NCI-H2196 treated with DMSO at 0.1 percent for 48 hours (cell line): ENCODE measurements at regions not wholly inside any gene's neighbourhood (a gene's known extent, or its start where the extent isn't known, plus 50 kb on each side); places are given as distances from the start of the nearest gene placed in this dataset.
"Not testable (repeated sequence)": the region's sequence is repeated elsewhere in the genome, so short reads cannot be mapped to it uniquely, and the experiment has no call there.

ENCODE experiments used
- DNase-seq: peaks from one replicate; lab custom pipeline; 2025; ENCODE audit not compliant: unreplicated experiment; lab: John Stamatoyannopoulos, UW

DNA sequence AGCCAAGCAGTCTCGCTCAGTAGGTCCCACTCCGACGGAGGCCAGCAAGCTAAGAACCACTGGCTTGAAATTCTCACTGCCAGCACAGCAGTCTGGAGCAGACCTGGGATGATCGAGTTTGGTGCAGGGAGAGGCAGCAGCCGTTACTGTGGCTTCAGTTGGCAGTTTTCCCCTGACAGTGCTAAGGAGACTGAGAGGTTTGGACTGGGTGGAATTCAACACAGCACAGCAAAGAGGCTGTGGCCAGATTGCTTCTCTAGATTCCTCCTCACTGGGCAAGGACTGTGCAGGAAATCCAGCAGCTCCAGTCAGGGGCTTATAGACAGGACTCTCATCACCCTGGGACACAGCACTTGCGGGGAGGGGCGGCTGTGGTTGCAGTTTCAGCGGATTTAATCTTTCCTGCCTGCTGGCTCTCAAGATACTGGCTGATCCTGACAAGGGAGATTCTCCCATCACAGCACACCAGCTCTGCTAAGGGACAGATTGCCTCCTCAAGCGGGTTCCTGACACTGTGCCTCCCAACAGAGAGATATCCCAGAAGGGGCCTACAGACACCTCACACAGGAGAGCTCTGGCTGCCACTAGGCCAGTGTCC lies 122.1 kb downstream of the YIPF5 start:
- DNase-seq, result no peak

DNA sequence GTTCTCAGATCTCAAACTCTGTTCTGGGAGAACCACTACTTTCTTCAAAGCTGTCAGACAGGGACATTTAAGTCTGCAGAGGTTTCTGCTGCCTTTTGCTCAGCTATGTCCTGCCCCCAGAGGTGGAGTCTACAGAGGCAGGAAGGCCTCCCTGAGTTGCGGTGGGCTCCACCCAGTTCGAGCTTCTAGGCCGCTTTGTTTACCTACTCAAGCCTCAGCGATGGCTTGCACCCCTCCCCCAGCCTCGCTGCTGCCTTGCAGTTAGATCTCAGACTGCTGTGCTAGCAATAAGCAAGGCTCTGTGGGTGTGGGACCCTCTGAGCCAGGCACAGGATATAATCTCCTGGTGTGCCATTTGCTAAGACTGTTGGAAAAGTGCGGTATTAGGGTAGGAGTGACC lies 115.1 kb downstream of the YIPF5 start:
- DNase-seq, result not testable (repeated sequence)

DNA sequence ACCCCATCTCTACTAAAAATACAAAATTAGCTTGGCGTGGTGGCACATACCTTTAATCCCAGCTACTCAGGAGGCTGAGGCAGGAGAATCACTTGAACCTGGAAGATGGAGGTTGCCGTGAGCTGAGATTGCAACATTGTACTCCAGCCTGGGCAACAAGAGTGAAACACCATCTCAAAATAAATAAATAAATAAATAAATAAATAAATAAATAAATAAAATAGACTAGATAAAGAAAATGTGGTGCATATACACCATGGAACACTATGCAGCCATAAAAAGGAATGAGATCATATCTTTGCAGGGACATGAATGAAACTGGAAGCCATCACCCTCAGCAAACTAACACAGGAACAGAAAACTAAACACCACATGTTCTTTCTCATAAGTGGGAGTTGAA lies 110.4 kb downstream of the YIPF5 start:
- DNase-seq, result not testable (repeated sequence)

DNA sequence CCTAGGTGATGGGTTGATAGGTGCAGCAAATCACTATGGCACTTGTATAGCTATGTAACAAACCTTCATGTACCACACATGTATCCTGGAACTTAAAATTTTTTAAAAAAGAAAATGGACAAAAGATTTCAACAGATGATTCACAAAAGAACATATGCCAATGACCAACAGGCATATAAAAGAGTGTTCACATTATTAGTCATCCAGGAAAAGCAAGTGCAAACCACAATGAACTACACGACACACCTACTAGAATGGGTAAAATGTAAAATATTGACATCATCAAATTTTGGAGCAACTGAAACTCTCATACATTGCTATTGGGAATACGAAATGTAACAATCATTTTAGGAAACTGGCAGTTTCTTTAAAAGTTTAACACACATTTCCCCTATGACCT lies 109.9 kb downstream of the YIPF5 start:
- DNase-seq, result no peak

DNA sequence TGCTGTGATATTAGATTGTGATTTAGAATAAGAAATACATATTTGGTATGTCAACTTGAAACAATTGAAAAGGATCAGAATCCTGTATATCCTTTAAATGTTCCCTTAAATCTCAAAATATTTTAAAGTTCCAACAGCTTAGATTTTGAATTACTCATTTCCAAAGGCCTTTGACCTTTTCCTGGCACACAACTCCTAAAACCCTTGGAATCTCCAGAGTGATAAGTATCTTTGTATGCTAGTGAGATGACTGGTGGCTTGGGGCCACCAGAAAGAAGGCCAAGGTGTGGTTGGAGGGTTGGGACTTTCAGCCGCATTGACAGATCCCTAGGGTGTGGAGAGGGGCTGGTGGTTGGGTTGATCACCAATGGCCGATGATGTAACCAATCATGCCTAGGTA lies 104.7 kb downstream of the YIPF5 start:
- no peak for DNase-seq

DNA sequence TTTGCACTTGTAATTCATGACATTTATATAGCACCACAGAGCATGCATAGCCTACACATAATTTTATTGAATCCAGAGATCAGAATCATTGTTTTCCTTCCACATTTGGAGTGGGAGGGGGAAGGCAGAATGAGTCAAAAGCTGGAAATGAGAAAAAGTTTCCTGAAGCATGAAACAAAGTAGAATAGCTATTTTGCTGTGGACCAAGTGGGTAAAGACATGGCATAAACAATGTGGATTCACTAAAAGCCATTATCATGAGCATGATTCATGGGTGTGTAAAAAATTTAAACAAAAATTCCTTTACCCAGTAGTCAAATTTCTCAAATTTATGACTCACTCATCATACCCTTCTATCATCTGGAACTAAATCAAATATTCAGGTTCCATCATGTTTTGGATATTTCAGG lies 97.9 kb downstream of the YIPF5 start:
- DNase-seq, result no peak

DNA sequence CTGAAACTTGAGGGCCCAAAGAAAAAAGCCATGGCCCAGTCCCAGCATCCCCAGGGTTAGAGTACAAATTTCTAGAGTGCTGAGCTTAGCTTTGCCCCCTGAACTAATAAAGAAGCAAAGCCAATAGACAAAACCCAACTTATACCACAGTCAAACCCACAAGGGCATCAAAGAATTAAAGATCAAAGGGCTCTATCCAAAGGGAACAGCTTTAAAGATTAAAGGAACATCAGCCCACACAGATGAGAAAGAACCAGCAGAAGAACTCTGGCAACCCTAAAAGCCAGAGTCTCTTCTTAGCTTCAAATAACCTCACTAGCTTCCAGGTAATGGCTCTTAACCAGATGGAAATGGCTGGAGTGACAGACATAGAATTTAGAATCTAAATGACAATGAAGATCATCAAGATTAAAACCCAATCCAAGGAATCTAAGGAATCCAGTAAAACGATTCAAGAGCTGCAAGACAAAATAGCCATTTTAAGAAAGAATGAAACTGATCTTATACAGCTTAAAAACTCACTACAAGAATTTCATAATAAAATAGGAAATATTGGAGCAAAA lies 93.9 kb downstream of the YIPF5 start:
- no peak for DNase-seq

DNA sequence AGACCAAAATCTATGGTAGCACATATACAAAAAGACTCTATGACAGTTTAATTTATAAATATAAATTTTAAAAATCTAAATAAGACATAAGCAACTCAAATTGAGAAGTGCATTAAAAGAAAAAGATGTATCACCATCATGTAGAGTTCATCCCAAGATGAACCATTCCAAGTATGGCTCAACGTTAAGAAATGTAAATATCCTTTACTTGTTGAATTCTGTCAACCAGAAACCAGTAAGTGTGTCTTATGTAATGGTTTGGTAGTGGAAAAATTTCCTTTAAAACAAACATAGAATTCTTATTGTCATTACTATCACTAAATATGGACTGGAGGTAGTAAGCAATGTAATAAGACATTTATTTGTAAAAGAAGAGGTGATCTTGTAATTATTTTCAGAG lies 87.3 kb downstream of the YIPF5 start:
- no peak for DNase-seq

DNA sequence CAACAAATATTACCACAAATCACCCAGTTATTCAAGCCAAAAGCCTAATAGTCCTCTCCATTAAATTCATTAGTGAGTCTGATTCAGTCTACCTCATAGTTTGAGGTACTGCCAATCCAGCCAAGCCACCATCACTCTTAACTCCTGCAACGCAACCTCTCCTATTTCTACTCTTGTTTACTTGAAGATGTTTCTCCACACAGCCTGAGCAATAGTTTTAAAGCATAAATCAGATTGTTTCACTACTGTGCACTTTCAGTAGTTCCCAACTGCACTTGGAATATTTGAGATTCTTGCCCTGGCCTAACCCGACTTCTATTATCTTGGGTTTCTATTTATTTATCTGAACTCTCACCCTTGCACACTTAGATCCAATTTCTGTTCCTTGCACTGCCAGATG lies 85.5 kb downstream of the YIPF5 start:
- DNase-seq, result no peak

DNA sequence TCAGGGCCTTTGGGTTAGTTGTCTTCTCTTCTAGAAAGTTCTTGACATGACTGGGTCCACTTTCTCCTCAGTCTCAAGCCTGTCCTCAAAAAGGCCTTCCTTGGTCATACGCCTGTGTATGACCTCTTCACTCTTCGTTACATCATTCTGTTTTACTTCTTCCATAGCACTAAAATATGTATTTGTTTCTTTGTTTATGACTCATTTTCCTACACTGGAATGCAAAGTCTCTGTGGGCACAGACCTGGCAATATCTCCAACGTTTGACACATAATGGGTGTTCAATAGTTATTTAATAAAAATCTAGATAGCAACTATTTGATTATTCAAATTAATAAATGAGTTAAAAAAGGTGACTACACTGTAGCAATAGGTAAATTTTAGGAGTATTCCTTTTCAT lies 85.1 kb downstream of the YIPF5 start:
- DNase-seq, result no peak

DNA sequence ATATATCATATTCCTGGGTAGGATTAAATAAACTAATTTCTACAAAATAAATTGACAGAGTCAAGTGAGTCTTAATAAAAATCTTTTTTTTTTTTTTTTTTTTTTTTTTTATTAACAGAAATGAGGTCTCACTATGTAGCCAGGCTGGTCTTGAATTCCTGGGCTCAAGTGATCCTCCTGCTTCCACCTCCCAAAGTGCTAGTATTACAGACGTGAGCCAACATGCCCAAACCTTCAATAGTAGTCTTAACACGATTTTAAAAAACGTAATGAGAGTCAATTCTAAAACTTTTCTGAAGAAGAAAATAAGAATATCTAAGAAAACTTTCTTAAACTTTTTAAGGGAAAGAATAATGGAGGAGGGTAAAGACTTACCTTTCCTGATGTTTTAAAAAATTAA lies 84.2 kb downstream of the YIPF5 start:
- no peak for DNase-seq

DNA sequence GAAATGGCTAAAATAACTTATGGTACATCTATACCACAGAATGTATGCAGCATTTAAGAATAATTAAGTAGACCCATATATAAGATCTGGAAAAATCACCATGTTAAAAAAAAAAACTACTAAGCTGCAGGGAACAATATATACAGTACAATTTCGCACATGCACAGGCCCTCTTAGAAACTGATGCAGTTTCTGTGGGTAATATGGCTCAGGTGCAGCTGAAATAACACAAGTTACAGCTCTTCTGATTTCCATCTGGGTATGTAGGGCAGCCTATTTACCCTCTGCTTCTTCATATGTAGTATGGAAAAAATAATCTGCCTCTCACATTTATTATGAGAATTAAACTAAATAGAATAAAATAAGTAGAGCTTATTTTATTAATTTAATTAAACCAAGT lies 82.9 kb downstream of the YIPF5 start:
- DNase-seq, result no peak

DNA sequence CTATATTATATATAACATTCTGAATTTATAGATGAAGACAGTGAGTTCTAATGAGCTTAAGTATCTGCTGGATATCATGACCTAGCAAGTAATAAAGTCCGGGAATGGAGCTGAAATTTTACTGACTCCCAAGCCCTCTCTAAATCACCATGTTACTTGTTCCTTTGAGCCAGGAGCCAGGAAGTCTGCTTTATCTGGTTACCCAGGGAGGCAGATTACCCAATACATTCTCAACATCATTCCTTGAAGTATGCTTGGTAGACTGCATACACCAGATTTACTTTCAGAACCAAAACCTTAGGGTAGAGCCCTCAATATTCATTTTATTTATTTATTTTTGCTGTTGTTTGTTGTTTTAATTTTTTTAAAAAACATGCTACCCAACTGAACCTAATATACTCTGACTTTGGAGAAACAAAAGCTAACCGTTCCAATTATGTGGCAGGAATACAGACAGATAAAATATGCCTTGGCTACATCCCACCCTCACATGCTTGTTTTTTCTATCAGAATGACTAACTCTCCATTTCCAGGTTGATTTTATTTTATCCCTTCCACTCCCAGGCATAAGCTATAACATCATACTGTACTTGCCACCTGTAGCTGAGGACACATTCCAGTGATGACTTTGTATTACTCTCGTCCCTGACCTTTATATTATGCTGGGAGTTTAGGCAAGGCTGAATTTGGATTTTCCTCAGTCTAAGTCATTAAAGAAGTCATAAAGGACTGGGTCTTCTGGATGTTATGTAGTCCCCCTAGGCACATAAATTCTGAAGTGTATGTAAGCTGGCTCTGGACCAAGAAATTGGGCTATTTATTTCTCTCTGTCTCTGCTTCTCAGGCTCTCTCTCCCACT lies 82.0 kb downstream of the YIPF5 start:
- no peak for DNase-seq

DNA sequence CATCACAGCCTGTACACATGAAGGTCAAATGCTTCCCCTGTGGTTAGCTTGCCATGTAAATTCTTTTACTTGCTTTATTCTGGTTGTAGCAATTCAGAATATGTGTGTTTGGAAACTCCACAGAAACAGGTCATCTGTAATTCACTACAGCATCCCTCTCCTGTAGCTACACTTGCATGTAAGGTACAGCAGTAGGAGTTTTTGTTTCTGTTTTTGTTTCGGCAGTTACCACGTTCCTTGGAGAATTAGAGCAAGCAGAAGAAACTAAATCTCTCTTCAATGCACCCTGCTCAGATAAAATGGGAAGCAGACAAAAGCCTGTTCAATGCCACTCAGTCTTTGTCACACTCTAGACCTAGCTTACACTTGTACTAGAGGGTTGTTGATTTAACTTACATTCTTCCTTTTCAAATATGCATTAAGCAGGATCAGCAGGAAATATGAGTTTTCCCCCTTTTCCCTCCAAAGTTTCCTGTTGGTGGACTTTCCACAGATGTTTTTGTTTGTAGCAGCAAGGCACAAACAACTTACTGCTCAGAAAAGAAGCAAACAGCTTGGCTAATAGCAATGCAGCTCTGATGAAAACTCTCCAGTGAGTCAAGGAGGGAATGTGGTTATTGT lies 80.9 kb downstream of the YIPF5 start:
- DNase-seq, result no peak

DNA sequence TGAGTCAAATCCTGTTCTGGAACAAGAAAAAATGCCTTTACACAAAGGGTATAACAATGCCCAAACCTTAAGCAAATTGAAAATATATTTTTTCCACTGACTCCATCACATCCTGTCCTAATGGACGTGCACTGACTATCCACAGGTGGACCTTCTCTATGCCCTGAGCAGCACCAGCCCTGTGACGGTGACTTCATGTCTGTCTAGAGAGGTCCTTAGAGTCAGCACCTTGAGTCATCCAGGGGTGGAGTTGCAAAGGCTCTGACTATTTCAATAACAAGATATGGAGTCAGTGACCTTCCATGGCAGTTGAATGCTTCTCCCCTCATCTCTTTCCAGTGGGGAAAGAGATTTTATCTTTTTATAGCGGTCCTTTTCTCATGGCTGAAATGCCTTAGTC lies 78.0 kb downstream of the YIPF5 start:
- no peak for DNase-seq

DNA sequence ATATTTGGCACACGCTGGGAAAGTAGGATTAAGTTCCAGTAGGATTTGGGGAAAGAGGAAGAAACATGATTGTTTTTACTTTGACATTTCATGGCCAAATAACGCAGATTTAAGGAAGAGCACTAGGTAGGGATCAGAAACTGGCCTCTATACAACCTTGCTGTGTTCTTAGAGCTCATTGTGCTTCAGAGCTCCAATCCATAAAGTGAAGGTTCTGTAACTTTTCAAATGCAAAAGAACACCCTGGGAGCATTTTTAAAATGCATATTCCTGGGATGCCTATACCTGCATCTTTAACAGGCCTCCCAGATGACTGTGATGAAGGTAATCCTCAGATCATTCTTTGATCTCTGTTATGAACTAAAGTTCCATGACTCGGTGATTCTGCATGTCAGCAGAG lies 77.1 kb downstream of the YIPF5 start:
- DNase-seq, result no peak

DNA sequence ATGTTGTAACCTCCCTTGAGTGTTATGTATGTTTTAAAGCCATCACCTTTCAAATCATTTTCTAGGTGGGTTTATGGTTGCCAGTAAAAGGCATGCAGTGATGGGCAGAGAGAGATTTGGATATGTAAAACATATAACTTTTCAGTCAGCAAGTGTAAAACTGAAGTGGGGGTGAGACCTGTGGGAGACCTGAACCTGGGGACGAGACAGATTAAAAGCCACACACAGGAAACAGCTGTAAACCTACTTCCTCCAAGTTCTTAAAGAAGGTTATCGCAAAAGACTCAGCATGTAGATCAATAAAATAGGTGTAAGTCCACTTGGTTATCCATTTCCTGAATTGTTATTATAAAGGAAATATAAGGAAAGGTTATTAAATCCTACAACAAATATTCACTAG lies 76.6 kb downstream of the YIPF5 start:
- no peak for DNase-seq

DNA sequence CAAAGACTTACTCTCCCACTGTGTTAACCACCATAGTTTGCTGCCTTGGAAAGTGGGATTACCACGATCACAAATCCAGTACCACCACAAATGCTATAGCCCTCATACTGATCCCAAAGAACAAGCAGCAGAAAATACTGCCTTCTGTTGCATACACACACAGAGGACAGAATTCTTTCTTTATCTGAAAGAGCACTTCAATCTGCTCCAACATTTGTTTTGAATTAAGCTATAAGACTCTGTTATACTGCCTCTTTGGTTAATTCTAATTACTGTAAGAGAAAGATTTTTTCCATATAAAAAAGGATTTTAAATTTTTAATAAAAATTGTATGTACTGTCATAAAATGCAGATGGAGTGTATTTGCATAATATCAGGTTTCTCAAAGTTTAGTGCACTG lies 69.8 kb downstream of the YIPF5 start:
- DNase-seq, result no peak

DNA sequence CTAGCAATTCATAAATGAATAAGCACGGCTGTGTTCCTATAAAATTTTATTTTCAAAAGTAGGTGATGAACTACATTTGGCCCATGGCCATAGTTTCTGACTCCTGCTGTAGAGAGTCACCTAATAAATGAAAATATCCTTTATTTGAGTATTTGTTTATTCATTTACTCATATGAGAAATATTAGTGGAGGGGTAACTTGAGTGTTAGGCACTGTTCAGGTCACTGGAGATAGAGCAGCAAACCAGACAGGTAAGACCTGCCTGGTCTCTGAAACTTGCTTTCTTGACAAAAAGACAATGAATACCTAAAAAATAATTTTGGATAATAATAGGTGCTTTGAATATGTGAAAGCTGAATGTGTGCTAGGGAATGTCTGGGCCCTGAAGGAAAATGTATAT lies 68.8 kb downstream of the YIPF5 start:
- no peak for DNase-seq

DNA sequence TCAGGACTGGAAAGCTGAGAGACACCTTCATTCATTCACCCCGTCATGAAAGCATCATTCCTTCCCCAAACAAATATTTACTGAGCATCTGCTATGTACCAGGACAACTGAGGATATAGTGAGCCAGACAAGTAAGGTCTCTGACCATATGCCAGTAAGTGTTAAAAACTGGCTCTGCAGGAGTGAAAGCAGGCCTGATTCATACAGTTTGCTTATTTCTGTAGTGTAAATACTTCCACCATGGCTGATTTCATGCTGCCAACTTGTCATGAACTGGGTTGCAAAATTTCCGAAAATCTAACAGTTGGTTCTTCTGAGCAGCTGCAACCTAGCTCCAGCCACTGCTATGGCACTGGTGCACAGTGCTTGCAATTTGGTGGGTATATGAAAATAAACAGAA lies 68.1 kb downstream of the YIPF5 start:
- DNase-seq, result no peak

DNA sequence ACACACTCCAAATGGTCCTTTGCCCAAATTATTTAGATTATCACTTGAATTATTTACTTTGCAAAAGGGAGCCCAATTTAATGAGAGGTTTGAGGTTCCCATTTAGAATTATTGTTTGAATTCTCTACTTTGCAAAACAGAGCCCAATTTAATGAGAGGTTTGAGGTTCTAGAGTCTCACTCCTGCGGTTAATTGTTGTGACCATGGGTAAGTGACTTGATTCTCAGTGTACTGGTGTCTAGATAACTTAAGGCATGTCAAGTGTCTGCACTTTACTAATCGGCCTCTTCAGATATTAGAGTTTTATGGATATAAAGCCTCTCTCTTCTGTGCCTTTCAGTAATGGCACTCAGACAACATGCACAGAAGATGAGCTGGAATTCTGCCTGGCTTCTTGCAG lies 67.5 kb downstream of the YIPF5 start:
- no peak for DNase-seq
